HG02678 (cell line): ENCODE measurements at regions not wholly inside any gene's neighbourhood (a gene's known extent, or its start where the extent isn't known, plus 50 kb on each side); places are given as distances from the start of the nearest gene placed in this dataset.

Source experiments
- ATAC-seq: cut with Tn5 transposase; IDR thresholded peaks from one replicate; pipeline ENCODE4 v1.9.1; 2021; ENCODE audit warnings: mild to moderate bottlenecking, moderate library complexity; ENCODE audit not compliant: unreplicated experiment

DNA sequence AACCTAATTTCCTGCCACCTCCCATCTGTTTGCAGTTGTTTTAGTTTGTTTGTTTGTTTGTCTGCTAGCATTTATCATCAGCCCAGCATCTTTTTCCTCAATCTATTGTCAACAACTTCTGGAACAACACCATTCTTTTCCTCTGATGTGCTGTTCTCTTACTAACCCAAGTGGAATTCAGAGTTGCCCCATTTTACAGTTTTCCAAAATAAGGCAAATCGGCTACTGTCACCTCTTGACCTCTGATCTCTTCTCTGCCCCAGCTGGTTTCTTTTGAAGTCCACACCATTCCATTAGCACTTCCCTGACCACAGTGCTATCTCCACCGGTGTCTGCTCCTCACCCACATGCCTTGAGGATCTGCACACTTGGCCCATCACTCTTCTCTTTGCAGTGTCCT lies 102.4 kb downstream of the EFNB2 start:
- ATAC-seq = no peak

DNA sequence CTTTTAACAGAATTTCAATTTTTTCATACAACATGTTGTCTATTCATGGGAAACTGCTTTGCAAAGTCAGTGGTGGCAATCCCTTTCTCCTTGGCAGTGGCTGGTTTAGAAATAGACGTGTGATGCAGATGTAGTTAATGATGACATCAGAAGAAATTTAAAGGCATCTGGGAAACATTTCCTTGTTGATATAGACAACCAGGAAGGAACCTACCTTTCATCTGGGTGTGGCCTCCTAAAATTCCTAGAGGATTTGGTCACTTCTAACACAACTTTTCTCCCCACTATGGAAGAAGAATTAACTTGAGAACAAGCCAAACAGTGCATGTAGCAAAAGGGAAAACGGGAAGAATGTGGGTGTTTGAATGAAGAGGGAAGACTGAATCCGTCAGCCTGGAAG lies 102.8 kb downstream of the EFNB2 start:
- no peak for ATAC-seq

DNA sequence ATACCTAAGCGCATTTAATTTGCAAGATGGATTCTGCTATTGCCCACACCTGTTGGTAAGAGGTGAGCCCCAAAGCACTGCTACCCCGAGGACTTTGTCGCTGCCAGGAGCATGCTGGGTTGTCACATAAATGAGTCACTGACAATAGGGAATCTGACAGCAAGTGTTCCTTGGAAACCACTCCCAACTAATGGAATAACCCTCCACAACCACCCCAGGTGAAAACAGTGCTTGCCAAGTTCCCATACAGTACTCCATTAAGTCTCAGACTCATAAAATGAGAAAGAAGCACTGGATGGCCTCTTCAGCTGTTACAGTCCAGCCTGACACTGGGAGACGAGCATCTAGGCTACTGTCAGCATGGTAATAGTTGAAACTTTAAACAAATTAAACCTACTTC lies 108.6 kb downstream of the EFNB2 start:
- ATAC-seq = no peak

DNA sequence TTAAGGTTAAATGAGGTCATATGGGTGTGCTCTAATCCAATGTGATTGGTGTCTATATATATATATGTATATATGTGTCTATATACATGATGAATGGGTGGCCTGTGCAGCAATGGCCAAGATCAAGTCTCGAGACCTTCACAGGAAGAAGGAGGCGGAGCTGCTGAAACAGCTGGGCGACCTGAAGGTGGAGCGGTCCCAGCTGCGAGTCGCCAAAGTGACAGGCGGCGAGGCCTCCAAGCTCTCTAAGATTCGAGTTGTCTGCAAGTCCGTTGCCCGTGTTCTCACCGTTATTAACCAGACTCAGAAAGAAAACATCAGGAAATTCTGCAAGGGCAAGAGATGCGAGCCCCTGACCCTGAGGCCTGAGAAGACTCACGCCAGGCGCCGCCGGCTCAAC lies 109.8 kb downstream of the EFNB2 start:
- ATAC-seq = no peak

DNA sequence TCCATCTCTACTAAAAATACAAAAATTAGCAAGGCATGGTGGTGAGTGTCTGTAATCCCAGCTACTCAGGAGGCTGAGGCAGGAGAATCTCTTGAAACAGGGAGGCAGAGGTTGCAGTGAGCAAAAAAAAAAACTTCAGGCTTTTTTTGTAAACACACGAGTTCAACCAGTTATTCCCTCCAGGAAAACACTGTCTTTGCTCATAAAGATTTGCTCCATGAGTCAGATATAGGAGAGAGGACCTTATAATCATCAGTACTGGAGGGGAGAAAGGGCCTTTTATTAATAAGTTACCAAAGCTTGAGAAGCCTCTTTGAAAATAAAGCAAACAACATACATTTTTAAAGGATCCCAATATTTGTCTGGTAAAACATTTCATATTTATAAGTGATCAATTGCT lies 110.7 kb downstream of the EFNB2 start:
- ATAC-seq = no peak

DNA sequence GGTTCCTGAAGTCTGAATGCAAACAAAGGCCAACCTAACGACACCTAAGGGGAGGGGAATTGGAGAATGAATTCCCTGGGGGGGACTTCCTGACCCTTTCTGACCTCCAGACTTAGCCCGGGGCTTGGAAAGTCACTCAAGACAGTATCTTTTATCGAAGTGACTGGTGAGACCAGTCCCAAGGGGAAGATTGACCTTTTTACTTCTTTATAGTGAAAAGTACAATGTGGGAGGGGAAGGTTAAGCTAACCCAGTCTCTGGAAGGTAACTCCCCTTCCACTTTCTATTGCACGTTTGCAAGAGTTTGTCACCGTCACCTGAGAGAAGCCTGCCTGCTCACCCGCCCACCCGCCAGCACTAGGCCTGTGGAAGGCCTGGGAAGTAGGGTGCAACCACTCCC lies 111.9 kb downstream of the EFNB2 start:
- ATAC-seq = peak; percentile 67

DNA sequence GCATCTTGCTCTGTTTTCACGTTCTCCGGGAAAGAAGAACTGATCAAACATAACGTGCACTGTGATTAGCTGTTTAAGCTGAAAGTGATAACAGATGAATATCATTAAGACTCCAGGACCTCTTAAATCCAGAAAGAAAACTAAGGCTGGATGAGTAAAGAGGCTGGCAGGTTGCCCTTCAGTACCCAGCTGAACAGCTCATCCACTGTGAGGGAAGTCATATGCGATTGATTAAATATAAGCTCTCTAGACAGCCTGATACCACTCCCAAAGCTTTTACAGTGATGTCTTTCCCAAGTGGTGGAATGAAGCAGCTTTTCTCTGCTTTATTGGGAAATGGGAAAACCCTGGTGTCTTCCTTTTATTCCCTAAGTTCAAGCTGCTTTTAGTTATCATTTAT lies 116.9 kb downstream of the EFNB2 start:
- no peak for ATAC-seq

DNA sequence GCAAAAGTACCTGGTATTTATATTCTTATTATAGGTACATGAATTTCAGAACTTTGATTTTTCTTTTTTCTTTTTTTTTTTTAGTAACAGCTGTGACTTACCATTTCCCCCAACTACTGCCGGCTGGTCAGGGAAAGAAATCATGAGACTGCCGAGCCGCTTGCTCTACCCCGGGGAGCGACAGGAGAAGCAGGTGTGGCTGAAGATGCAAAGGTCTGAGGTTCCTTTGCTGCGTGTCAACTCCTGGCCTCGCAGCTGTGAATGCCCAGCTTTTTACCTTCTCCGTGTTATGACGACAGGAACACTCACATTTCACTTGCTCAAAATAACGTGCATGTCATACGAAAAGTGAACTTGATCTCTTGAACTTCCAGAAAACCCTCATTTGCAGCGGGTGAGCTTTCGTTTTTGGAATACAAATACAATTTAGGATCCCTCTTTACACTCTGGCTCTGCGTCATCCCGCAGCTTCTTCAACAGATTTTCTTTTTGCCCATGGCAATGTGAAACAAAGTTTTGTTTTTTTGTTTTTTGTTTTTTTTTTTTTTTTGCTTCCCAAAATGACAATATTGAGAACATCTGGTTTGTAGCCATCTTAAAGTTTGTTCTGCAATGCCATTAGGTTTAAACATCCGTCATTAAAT lies 117.9 kb downstream of the EFNB2 start:
- ATAC-seq = no peak

DNA sequence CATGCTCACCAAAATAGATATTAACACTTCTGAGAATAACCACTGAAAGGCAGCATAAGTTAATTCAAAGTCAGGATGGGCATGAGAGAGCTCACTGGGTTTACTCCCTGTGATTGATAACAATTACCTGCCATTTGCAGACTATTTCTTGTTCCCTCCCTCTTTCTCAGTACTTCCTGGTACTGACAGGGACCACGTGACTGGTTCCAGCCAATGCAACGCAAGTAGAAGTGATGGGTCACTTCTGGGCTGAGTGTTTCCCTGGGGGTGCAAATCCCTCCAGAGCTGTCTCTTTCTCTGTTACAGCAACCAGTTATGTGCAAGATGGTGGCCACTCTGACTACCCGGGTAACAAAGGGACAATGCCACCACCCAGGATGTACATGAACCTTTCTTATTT lies 118.8 kb downstream of the EFNB2 start:
- ATAC-seq = no peak

DNA sequence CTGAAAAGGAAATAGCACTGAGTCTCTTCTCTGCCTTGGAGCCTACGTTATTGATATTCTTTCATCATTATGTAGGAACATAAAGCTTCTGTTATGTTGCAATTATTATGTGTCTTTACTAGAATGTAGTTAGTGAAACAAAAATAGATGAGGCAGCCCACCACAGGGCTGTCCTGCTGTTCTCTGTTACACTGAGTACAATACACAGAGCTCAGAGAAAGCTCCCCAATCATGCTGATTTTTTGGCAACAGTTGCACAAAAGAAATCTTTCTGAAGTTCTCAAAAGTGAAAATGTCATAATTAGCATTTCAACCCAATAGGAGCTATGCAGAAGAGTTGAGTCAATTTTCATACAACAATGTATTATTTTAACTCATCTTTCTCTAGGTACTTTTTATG lies 119.5 kb downstream of the EFNB2 start:
- ATAC-seq = no peak

DNA sequence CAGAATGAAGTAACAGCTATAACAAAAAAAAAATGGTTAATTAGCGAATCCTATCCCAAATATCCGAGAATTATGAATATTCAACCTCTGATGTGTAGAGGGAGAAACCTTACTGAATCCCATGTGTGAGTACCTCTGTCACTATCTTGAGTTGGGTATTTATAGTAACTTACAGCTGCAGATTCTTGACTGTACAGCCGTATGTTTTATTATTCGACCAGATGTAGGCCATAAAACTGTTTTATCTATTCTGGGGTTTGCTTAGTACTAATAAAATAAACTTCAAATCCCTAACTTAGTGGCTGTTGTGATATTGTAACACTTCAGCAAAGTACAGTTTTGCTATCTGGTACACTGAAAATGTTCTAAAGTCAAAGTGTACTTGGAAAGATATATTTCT lies 120.0 kb downstream of the EFNB2 start:
- ATAC-seq = no peak

DNA sequence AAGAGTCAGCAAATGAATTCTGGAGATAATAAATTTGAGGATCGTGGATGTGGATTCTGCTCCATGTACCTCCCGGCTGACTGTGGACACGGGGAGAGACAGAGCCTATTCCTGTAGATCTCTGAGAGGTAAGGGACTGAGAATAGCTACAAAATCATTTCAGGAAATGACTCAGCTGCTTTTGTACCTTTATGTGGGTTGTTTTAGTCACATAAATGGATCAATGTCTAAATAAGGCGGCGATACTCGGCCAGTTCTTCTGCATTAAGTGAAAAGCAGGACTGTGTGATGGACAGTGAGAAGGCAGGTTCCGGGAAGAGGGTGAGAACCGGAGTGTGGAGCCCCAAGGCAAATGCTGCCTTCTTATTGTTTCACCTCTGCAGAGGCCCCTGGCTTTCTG lies 128.1 kb downstream of the EFNB2 start:
- ATAC-seq = no peak

DNA sequence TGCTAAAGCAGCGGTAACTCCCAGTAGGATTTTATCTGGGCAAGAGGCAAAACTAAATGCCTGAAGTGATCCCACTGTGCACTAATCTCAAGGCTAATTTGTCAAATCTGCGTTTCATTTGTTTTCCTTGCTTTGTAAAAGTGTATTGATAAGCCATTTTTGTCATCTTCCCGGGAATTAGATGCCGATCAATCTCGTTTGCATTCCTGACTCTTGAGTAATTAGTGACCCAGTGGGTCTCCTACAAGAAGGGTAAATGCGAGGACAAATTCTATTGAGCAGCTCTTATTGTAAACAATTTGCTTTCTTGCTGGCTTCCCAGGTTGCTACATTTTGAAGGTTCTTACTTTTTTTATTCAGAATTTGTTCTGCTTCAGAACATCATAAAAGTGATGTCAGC lies 129.7 kb downstream of the EFNB2 start:
- ATAC-seq = no peak

DNA sequence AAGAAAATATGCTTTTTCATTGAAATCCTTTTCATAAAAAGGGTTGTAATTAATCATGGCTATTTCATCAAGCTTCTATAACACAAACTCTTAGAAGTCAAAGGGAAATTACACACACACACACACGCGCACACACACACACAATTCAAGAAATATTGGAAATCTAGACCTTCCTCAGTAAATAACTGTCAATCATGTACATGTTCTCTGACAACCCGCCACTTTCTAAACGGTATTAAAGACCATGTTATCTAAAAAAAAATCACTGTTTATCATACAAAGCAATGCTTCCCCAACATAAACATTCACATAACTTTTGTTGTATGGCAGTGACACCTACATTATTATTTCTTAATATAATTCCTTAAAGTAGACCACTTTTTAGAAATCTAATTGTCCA lies 132.2 kb downstream of the EFNB2 start:
- no peak for ATAC-seq

DNA sequence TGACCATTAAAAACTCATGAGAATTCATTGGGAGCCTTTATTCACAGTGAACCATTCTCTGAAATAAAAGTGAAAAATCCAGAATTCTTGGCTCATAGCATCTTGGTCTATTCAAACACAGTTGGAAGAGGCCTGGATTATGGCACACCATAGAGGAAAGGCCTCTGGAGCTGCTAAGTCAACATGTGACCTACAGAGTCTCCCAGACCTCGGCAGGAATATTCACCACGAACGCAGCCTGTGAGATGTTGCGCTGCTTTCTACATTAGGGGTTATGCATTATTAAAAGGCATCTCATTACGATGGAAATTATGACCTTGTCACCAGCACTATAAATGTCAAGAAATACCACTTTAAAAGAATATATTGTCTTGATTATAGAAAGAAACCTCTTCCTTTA lies 132.6 kb downstream of the EFNB2 start:
- ATAC-seq = no peak

DNA sequence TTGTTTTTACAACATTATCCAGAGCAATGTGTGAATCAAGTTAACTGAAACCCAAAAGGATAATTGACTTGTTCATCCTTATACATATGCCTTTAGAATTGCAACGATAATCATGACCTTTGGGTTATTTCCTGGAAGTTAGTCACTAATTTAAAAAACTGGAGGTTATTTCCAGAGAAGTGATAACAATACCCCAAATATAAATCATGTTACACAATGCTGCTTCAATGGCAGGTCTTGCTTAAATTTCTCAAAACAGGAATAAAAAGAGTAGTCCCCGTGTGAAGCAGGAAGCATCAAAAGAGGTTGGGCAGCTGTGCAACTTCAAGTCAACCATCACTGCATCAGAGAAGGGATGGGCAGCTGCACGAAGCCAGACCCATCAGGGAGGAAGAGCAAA lies 134.4 kb downstream of the EFNB2 start:
- no peak for ATAC-seq

DNA sequence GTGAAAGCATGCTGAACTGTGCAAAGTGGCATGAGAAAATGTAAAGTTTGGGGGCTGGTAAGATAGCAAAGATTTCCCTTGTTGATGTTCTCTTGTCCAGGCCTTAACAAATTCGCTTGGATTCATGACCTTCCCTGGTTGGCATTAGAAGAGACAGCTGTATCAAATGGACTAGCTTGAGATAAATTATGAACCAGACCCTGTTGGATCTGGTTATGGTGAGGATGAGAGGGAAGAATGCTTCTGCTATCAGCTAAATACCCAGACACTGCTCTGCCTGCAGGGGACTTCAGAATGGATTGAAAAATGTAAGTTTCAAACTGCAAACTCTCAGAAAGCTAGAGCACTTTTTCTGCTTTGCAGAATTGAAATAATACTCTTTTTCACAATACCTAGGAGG lies 135.2 kb downstream of the EFNB2 start:
- ATAC-seq = no peak

DNA sequence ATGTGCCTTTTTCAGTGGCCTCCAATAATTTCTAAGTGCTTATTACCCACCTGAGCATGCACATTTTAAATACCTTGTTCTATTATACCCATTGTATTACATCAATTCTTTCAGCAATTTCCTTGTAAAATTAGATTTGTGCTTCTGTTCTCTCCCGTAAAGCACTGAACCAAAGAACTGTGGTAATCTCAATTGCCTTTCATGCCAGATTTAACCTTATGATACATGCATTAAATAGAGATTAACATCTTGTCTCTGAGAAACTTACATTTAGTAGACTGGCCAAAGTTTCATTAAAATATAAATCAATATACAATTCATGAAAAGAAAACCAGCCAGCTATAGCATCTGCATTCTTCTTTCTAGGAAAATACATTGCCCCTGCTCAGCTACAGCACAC lies 137.2 kb downstream of the EFNB2 start:
- no peak for ATAC-seq

DNA sequence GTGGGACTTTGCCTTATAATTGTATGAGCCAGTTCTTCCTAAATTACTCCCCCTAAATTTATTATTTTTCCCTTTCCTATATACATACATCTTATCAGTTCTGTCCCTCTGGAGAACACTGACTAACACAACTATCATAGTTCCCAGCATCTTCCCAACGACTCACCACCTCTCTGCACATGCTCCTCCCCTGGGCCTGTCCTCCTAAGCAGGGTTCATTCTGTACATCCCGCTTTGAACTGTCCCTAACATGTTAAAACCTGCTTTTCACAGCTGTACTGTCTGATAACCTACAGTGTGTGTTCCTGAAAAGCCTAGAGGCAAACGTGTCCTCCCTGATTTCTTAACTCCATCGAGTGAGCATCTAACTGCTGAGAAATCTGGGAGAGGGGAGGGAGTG lies 141.7 kb downstream of the EFNB2 start:
- ATAC-seq = no peak

DNA sequence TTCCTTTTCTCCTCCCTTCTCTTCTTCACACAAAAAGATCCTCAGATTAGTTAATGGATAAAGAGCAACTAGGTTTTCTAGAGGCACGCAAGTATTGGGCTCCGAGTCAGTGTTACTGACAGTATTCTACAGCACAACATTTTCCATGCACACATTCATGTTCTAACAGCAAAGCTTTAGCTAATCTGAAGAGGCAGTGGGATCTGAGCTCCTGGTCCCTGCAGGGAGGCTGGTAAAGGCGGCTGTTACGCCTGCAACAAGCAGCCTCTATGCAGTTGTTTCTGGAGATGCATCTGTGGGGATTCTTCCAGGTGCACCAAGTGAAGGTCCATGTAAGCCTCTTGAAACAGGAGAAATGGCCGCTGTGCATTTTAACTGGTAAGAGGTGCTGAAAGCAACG lies 143.8 kb downstream of the EFNB2 start:
- ATAC-seq = no peak

DNA sequence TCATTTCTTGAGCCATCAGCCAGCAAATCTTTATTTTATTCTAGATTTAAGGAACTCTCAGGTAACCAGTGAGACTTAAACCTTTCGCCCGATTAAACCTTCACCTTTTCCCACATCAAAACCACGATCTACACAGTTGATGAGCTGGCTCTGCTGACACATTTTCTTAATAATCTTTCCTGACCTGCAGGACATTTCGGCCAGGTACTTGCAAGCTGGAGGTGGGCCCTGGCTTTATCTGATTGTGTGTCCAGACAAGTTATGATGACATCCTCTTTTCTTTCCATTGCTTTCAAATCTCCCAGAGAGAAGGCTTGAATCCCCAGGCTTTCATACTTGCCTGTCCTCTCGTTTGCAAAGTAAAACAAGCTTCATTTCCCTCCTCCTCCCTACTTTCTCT lies 144.2 kb downstream of the EFNB2 start:
- ATAC-seq = no peak

DNA sequence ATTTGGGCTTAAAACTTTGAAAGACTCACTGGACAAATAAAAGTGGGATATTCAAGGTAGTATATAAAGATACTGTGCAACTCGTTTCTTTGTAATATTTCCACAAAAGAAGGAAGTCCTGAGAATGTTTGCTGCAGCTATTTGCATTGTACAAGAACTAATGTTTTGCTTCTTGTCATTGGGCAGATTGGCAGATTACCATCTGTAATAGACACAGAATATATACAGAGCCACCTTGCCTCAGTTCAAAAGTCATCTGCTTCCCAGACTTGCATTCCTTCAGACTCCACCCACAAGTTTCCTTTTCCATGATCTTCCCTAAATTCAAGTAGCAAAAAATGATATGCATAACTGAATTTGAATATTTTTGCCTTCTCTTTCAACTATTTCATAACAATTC lies 145.1 kb downstream of the EFNB2 start:
- no peak for ATAC-seq

DNA sequence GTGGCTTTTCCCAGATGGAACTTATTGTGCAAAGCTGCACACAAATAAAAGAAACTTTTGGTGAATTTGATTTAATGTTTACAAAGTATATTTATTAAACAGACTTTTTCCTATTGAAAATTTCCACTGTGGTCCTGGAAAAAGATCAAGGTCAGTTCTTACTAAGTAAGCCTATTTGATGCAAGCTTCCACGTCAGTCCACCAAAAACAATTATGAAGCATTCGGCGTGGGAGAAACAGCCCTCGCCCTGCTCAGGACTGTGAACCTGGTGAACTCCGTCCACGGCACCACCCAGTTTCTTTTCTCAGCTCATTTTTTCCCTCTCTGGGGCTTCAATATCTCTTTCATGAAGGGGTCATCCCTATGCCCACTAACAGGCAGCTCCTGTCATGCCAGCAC lies 149.8 kb downstream of the EFNB2 start:
- ATAC-seq = no peak

DNA sequence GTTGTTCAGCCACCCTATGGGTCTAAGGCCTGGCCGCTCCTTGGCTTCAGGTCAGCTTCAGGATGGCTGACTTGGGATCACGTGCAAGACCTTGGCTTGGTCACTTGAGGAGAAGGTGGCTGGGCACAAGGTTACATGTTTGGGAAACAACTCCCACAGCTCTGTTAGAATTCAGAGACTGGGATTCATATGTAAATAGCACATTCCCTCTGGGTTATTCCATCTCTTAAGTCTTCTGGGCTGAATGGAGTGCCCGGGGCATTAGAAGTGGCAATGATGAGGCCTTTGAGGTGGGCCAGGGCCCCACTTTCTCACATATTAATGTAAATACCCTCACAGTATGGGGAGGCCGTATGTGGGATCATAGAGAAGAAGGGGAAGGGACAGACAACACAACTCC lies 150.9 kb downstream of the EFNB2 start:
- no peak for ATAC-seq
